GM19328 (cell line): ENCODE measurements at regions not wholly inside any gene's neighbourhood (a gene's known extent, or its start where the extent isn't known, plus 50 kb on each side); places are given as distances from the start of the nearest gene placed in this dataset.
"Not testable (repeated sequence)": the region's sequence is repeated elsewhere in the genome, so short reads cannot be mapped to it uniquely, and the experiment has no call there.

Experiments
- ATAC-seq: cut with Tn5 transposase; IDR thresholded peaks from one replicate; pipeline ENCODE4 v1.9.1; 2021; ENCODE audit warnings: mild to moderate bottlenecking, moderate library complexity; ENCODE audit not compliant: unreplicated experiment

GRCh38 chr10:87300163-87300562 lies 57.4 kb upstream of the NUTM2D start:
- not testable (repeated sequence) for ATAC-seq

GRCh38 chr10:87301466-87302115 lies 56.0 kb upstream of the NUTM2D start:
- ATAC-seq, result peak; percentile 83

- ATAC-seq, result not testable (repeated sequence)
These were observed 55.4 kb upstream of the NUTM2D start for GRCh38 chr10:87302132-87302531.

- not testable (repeated sequence) for ATAC-seq
These were observed 53.8 kb upstream of the NUTM2D start for GRCh38 chr10:87303707-87304106.

GRCh38 chr10:87306681-87307080 lies 50.9 kb upstream of the NUTM2D start:
- ATAC-seq, result not testable (repeated sequence)
